Fibroblast of skin of left biceps (primary cell): ENCODE measurements at regions not wholly inside any gene's neighbourhood (a gene's known extent, or its start where the extent isn't known, plus 50 kb on each side); places are given as distances from the start of the nearest gene placed in this dataset.

Experiments used
- DNase-seq, 2 experiments: peaks; one replicate each; pipeline ENCODE4 v3.0.0-alpha.2; 2013; ENCODE audit warnings: low read depth in 2 of 2

DNA sequence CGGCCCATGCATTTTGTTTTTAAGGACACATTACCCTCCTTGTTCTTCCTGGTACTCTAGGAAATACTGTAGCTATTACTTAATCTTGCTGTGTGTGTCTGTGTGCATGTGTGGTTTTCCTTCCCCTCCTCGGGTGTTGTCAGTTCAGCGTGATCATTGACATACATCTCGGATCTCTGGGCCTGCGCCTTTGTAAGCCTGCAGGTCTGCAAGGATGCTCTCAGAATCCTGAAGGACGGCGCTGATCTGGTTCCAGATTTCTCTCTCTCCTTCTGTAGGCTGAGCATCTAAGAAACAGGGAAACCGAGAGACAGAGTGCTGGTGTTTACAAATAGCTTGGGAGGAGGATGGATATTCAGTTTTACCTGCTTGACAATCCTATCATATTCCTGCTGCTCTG lies 100.2 kb downstream of the CYRIA start:
- DNase-seq: no peak

DNA sequence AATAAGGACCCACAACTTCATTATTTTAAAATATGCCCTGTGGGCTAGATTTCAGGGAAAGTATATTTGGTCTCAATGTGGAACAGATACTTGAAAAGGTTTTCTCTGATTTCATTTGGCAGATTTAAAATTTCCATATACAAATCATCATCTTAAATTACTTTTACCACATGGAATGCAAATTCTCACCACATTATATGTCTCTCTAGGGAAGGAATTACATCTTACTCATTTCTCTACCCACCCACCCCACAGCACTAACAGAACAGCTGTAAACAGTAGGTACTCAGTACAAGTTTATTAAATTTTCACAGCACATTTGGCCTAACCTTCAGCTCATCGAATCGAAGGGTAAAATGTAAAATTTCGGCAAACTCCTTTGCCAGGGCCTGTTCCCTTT lies 104.0 kb downstream of the CYRIA start:
- DNase-seq: no peak

GRCh38 chr2:16561251-16561650 lies 104.4 kb downstream of the CYRIA start:
- no peak for DNase-seq

DNA sequence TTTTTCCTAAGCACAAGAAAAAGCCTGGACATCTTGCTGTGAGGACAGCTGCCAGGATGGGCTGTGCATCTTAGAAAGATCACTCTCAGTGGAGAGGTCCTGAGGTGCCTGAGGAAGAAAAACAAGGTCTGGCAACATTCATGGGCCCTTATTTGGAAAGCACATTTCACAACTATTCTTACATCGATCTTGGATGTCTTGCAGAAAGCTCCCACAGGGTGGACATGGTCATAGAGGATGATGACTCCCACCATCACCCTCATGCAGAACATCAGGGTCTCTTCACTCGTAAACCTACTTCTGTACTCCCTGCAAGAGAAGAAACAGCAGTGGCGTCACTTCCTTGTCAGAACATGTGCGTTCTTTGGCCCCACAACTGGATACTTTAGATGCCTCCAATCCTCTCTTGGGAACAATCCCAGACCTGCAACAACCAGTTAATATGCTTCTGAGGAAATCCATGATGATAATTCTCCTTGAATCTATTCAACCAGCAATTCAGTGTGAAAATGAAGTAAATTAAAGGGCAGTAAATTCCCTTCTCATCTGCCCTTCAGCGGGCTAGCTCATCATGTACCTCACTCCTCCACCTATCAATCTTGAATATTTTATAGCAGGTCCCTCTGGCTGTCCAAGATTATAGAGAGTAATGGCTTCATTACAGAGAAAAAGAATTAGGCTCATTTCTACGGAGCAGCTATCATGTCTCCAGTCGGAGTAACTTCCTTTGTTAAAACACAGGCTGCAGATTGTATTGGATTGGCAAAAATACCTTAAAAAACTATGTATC lies 106.2 kb downstream of the CYRIA start:
- no peak for DNase-seq

GRCh38 chr2:16554060-16554583 lies 111.5 kb downstream of the CYRIA start:
- DNase-seq: no peak

- no peak for DNase-seq
Observed at GRCh38 chr2:16553226-16553625, 112.4 kb downstream of the CYRIA start.

DNA sequence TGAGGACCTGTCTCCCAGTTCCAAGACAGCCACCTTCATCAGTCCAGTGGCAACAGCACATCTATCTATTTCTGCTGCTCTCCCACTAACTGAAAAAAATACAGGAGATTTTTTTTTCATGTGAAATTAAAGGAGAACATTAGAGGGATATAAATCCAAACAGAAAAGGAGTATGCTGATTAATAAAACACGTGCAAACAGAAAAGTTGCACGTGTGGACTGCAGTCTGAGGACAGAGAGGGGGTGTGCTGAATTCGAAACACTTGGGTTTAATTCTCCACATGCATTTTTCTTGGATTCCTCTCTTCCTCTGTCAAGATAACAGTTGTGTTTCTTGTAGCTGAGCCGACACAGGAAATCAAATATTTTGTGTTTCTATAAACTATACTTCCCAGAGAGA lies 113.4 kb downstream of the CYRIA start:
- DNase-seq: no peak

- no peak for DNase-seq
Observed at GRCh38 chr2:16548036-16548435, 117.6 kb downstream of the CYRIA start.

- no peak for DNase-seq
Observed at GRCh38 chr2:16546128-16546754, 119.4 kb downstream of the CYRIA start.

- no peak for DNase-seq
Observed at GRCh38 chr2:16538707-16539106, 126.9 kb downstream of the CYRIA start.

- no peak for DNase-seq
Observed at GRCh38 chr2:16537347-16537746, 128.3 kb downstream of the CYRIA start.

DNA sequence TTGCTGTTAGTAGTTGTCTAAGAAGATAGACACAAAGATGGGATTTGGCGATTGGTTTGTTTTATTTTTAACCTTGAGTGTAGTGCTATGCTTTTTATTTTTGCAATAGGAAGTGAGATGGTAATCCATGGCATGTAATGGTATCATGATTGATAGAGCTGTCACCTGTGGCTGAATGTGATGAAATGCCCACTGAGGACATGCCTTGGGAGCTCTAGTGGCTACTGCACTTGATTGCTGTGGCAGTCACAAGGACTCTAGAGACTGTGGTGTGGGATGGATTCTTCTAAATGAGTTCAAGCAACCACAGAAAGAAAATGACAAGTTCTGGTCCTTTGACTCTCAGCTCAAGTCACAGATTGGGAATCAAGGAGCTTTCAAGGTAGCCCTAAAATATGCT lies 139.4 kb downstream of the CYRIA start:
- DNase-seq: no peak

GRCh38 chr2:16525265-16525887 lies 140.3 kb downstream of the CYRIA start:
- no peak for DNase-seq

DNA sequence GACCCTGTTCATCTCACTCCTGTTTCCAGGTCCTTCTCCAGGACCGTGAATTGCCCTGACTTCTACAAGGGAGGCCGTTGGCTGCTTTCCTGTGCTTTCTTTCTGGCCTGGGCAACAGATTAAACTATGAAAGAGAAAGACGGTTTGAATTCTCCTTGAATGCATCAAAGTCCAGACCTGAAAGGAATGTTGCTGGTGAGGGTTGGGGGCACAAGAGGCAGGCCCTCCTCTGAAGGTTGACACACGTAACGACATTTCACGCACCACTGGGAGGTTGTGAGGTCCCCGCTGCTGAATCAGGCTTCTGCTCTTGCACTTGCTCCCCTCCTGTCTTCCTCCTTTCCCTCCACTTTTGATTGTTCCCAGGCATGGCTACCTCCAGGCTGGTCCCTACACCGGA lies 141.9 kb downstream of the CYRIA start:
- no peak for DNase-seq

DNA sequence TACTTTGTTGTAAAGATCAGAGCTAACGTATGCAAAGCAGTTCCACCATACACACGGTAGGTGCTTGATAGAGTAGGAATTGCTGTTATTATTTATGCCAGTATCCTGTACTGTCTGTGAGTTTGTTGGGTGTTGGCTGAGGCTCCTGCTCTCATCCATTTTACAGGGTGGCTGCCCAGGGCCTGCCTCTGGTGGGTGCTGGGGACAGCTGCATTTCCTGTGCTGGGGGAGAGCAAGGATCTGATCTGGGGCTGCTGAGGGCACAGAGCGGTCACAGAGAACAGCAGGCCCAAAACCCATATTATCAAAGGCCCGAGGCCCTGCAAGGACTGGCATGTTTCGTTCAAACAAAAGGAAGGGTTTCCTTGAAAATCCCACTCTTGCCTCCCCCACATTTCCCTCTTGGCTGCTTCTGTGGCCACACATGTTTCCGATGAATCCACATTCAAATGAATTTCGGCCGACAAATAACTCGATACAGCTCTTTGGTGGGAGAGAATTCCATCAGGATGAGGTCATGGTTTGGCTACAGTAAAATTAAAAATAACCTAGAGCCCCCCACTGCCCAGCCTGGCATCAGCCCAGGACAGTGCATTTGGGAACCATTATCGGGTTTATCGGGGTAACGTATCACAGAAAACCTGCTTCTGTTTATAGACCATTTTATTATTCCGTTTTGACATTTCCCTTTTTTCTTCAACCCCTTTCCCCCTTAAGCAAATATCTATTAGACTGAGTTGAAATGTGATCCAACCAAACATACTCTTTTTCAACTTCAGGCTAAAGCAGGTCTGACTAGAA lies 143.4 kb downstream of the CYRIA start:
- peak; percentile 64 to 68 for DNase-seq

- DNase-seq: no peak
Observed at GRCh38 chr2:16520891-16521290, 144.7 kb downstream of the CYRIA start.

DNA sequence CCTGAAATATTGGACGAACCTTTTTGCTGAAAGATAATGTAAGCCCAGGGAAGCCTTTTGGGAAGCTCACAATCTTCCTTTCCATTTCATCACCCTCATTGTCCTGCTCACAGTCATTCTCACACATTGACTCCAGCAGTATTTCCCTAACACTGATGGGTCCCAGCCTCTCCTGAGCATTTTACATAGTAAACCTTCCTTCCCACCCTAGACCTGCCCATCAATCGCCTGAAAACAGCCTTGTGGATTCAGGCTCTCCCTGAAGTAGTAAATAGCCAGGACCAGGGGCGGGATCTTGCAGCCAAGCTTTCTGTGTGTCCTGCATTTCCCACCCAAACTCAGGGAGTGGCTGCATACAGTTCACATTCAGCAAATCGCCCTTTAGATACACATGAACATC lies 149.9 kb downstream of the CYRIA start:
- no peak for DNase-seq

- DNase-seq: no peak
Observed at GRCh38 chr2:16513626-16514025, 152.0 kb downstream of the CYRIA start.

DNA sequence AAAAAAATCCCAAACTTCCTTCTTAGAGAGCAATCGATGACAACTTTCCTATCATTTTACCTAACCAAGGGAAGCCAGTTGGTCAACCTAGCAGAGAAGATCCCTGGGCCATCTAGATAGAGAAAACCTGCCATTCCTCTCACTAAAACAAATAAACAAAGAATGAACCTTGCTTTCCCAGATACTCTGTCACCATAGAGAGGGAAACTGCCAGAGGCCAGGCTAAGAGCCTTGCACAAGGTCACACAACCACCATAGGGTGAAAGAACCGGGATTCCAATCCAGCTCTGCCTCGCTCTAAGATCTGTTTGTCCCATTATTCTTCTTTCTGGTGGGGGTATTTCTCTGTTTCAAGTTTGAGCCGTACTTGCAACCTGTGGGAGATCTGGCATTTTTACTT lies 154.6 kb downstream of the CYRIA start:
- DNase-seq: no peak

- DNase-seq: no peak
Observed at GRCh38 chr2:16509042-16509441, 156.6 kb downstream of the CYRIA start.

DNA sequence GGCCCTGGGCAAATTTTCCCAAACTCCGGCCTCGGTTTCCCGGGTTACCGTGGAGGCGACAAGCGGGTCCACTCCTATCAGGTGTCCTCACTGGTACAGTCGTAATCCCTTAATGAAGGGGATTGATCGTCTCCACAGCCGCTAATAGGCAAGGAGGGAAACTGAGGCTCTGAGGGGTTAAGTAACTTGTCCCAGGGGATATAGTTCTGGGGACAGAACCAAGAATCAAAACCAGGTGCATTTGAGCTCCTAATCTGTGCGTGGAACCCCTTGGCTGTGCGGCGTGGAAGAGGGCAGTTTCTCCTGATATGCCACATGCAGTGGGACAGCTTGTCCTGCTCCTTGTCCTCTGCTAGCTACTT lies 157.2 kb downstream of the CYRIA start:
- no peak for DNase-seq
